MM.1S (cell line): ENCODE measurements at regions not wholly inside any gene's neighbourhood (a gene's known extent, or its start where the extent isn't known, plus 50 kb on each side); places are given as distances from the start of the nearest gene placed in this dataset.

ENCODE experiments used
- DNase-seq: peaks from one replicate; pipeline ENCODE4 v3.0.0-alpha.2; 2015
- H2AFZ ChIP-seq: fragments of 300-600 bp; sonication (generic); 2 replicates; pipeline ENCODE4 v1.6.0; 2016; ENCODE audit warnings: antibody characterized with exemption, low read length
- H3F3A ChIP-seq: fragments of 300-600 bp; sonication (generic); 2 replicates; pipeline ENCODE4 v1.6.1; 2016; ENCODE audit warnings: mild to moderate bottlenecking, antibody characterized with exemption, low read length, moderate library complexity, mixed read lengths; ENCODE audit not compliant: insufficient read depth
- H3K27ac ChIP-seq: fragments of 300-600 bp; sonication (generic); 2 replicates; pipeline ENCODE4 v1.5.1; 2016; ENCODE audit warnings: mild to moderate bottlenecking, low read length
- H3K27me3 ChIP-seq: fragments of 300-600 bp; sonication (generic); replicated peaks from 2 replicates; pipeline ENCODE4 v1.6.0; 2016; ENCODE audit warnings: low read length; ENCODE audit not compliant: insufficient read depth
- H3K36me3 ChIP-seq: fragments of 300-600 bp; sonication (generic); replicated peaks from 2 replicates; pipeline ENCODE4 v1.6.1; 2016; ENCODE audit warnings: mild to moderate bottlenecking, low read length, mixed read lengths; ENCODE audit not compliant: insufficient read depth
- H3K4me1 ChIP-seq: fragments of 300-600 bp; sonication (generic); 2 replicates; pipeline ENCODE4 v1.6.1; 2016; ENCODE audit warnings: low read length, mixed read lengths
- H3K4me2 ChIP-seq: fragments of 300-600 bp; sonication (generic); 2 replicates; pipeline ENCODE4 v1.6.0; 2016; ENCODE audit warnings: low read depth, low read length
- H3K4me3 ChIP-seq: fragments of 300-600 bp; sonication (generic); 2 replicates; pipeline ENCODE4 v1.5.1; 2016; ENCODE audit warnings: low read length, mixed read lengths
- H3K79me2 ChIP-seq: fragments of 300-600 bp; sonication (generic); 2 replicates; pipeline ENCODE4 v1.6.1; 2016; ENCODE audit warnings: mixed run types, low read length, mixed read lengths
- H3K9ac ChIP-seq: fragments of 300-600 bp; sonication (generic); 2 replicates; pipeline ENCODE4 v1.6.1; 2016; ENCODE audit warnings: low read length, mixed read lengths
- H3K9me2 ChIP-seq: fragments of 300-600 bp; sonication (generic); replicated peaks from 2 replicates; pipeline ENCODE4 v1.6.1; 2016; ENCODE audit warnings: mild to moderate bottlenecking, low read length, mixed read lengths; ENCODE audit not compliant: insufficient read depth
- H3K9me3 ChIP-seq: fragments of 300-600 bp; sonication (generic); replicated peaks from 2 replicates; pipeline ENCODE4 v1.6.1; 2016; ENCODE audit warnings: mild to moderate bottlenecking, low read length, mixed read lengths; ENCODE audit not compliant: insufficient read depth
- H4K20me1 ChIP-seq: fragments of 300-600 bp; sonication (generic); 2 replicates; pipeline ENCODE4 v1.6.1; 2016; ENCODE audit warnings: mild to moderate bottlenecking, low read length, moderate library complexity, mixed read lengths; ENCODE audit not compliant: insufficient read depth
- CTCF ChIP-seq: fragments of 300-600 bp; sonication (generic); IDR thresholded peaks from 2 replicates; pipeline ENCODE4 v1.5.1; 2016; ENCODE audit warnings: antibody characterized with exemption, low read length, mixed read lengths
- EZH2 ChIP-seq: fragments of 300-600 bp; sonication (generic); optimal IDR thresholded peaks from 2 replicates; pipeline ENCODE3; 2017; ENCODE audit warnings: low read depth, mild to moderate bottlenecking, antibody characterized with exemption, low read length, mixed read lengths
- EZH2phosphoT487 ChIP-seq: fragments of 300-600 bp; sonication (generic); IDR thresholded peaks from 2 replicates; pipeline ENCODE4 v1.6.1; 2018; ENCODE audit warnings: antibody characterized with exemption, low read length

DNA sequence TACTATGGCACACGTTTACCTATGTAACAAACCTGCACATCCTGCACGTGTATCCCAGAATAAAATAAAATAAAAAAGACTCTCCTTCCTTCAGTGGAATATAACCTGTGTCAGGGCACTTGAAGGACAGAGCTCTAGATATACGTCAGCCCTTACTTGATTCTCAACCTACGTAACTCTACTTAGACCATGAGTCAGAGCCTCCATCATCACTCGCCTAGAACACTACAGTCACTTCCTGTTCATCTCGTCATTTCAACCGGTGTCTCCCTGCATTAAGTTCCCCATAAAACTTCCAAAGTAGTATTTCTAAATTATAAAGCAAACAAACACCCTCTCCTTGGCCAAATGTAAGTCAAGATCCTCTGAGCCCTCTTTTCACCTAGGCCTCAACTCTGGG is 243.5 kb upstream of the CCNG1 start:
- no peak for DNase-seq
- Histone ChIP-seq H3K4me3 (no peak overlapping the region), H3K9ac (no peak overlapping the region), H3K4me2 (no peak overlapping the region), H3K36me3 (no peaks in the 10 kb centered on the region), H3F3A (peaks cover 28% of the 10 kb centered on the region), H3K79me2 (no peaks in the 10 kb centered on the region), H3K27me3 (no peaks in the 10 kb centered on the region), H3K4me1 (peaks cover 29% of the 10 kb centered on the region), H4K20me1 (no peaks in the 10 kb centered on the region), H3K9me2 (no peaks in the 10 kb centered on the region), H3K9me3 (no peaks in the 10 kb centered on the region), H3K27ac (no peak overlapping the region), H2AFZ (no peak overlapping the region)
- TF ChIP-seq CTCF (no peak), EZH2 (no peak), EZH2phosphoT487 (no peak)

DNA sequence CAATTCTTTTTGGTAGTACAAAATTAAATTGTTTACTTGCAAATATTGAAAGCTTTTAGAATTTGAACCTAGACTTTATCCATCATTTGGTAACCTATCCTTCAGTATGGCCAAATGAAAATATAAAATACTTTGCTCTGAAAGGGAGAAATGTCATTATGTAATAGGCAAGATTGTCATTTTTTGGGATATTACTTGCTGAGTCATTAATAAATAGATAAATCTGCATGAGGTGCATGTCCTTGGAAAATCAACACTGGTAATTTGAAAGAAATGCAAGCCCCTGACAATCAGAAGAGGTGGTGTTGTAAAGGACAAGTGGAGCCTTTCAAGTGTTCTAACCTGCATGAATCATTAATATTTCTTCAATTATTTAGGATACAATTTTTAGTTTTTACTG is 231.8 kb upstream of the CCNG1 start:
- DNase-seq: no peak
- H3K4me1 ChIP-seq: no peaks in the 10 kb centered on the region
- TF ChIP-seq EZH2phosphoT487 (no peak), CTCF (no peak), EZH2 (no peak)
- no peaks in the 10 kb centered on the region for H3K36me3 ChIP-seq
- no peaks in the 10 kb centered on the region for H3K79me2 ChIP-seq
- no peak overlapping the region for H3K4me2 ChIP-seq
- H3K4me3 ChIP-seq: no peak overlapping the region
- H2AFZ ChIP-seq: no peak overlapping the region
- no peak overlapping the region for H3K9ac ChIP-seq
- H3K9me3 ChIP-seq: no peaks in the 10 kb centered on the region
- no peak overlapping the region for H3K27ac ChIP-seq
- no peaks in the 10 kb centered on the region for H3F3A ChIP-seq
- H3K9me2 ChIP-seq: no peaks in the 10 kb centered on the region
- H3K27me3 ChIP-seq: no peaks in the 10 kb centered on the region
- H4K20me1 ChIP-seq: no peaks in the 10 kb centered on the region

DNA sequence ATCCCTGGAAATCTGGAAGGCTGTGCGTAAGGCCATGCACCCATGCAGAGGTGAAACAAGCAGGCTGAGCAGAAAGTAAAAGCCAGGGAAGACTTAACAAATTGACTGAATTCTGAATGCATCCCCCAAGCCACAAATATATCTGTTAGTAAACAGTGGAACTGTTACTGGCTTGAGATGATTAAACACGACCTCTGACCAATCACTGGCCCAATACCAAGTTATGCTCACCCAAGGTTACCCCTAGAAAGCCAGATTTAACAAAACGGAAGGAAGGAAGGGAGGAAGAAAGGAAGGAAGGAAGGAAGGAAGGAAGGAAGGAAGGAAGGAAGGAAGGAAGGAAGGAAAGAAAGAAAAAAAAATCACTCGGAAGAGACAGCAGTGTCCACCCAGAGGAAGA is 215.8 kb upstream of the CCNG1 start:
- H3K9me3 ChIP-seq: no peaks in the 10 kb centered on the region
- H3K36me3 ChIP-seq: no peaks in the 10 kb centered on the region
- no peaks in the 10 kb centered on the region for H3K79me2 ChIP-seq
- H3K27ac ChIP-seq: no peak overlapping the region
- no peak overlapping the region for H3K4me2 ChIP-seq
- H4K20me1 ChIP-seq: no peaks in the 10 kb centered on the region
- H3K9ac ChIP-seq: no peak overlapping the region
- no peaks in the 10 kb centered on the region for H3F3A ChIP-seq
- H3K27me3 ChIP-seq: no peaks in the 10 kb centered on the region
- H3K9me2 ChIP-seq: no peaks in the 10 kb centered on the region
- no peaks in the 10 kb centered on the region for H3K4me1 ChIP-seq
- no peak overlapping the region for H2AFZ ChIP-seq
- no peak for DNase-seq
- no peak for TF ChIP-seq EZH2
- H3K4me3 ChIP-seq: no peak overlapping the region

DNA sequence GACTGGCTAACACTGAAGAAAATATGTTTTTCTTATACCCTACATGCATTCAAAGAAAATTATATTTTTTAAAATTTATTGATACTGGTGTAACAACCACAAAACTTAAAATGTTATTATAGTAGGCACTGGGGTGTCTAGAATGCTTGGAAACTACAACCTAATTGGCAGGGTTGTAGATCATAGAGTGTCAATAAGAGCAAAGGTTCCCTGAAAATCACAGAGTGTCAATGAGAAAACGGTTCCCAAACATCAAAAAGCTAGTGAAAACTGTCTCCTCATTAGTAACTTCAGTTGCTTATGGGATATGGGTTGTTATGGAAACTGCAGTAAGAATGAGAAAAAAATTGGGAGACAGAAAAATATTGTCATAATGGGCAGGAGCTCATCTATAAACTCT is 214.4 kb upstream of the CCNG1 start:
- Histone ChIP-seq H4K20me1 (no peaks in the 10 kb centered on the region), H3K9me3 (no peaks in the 10 kb centered on the region), H3K4me2 (no peak overlapping the region), H3K9me2 (no peaks in the 10 kb centered on the region), H3K27ac (no peak overlapping the region), H3K36me3 (no peaks in the 10 kb centered on the region), H3K79me2 (no peaks in the 10 kb centered on the region), H3F3A (no peaks in the 10 kb centered on the region), H2AFZ (no peak overlapping the region), H3K4me3 (no peak overlapping the region), H3K9ac (no peak overlapping the region), H3K4me1 (no peaks in the 10 kb centered on the region), H3K27me3 (no peaks in the 10 kb centered on the region)
- TF ChIP-seq EZH2phosphoT487 (no peak), EZH2 (no peak), CTCF (no peak)
- no peak for DNase-seq
